D721Med (cell line): ENCODE measurements at regions not wholly inside any gene's neighbourhood (a gene's known extent, or its start where the extent isn't known, plus 50 kb on each side); places are given as distances from the start of the nearest gene placed in this dataset.
"Not testable (repeated sequence)": the region's sequence is repeated elsewhere in the genome, so short reads cannot be mapped to it uniquely, and the experiment has no call there.

Source experiments
- DNase-seq: peaks from one replicate; pipeline ENCODE4 v3.0.0; 2011; ENCODE audit warnings: low spot score; ENCODE audit not compliant: insufficient read length
- FAIRE-seq: peaks from 2 replicates; lab custom pipeline; 2011; peaks lifted over from hg19 to GRCh38; lab: Jason Lieb, UNC
- TF ChIP-seq, protein P1 (sequence below): IDR thresholded peaks from 2 replicates; pipeline ENCODE4 v1.5.1; 2012; ENCODE audit warnings: mild to moderate bottlenecking, control low read depth; ENCODE audit not compliant: insufficient read depth; ENCODE audit errors: missing control alignments

DNA sequence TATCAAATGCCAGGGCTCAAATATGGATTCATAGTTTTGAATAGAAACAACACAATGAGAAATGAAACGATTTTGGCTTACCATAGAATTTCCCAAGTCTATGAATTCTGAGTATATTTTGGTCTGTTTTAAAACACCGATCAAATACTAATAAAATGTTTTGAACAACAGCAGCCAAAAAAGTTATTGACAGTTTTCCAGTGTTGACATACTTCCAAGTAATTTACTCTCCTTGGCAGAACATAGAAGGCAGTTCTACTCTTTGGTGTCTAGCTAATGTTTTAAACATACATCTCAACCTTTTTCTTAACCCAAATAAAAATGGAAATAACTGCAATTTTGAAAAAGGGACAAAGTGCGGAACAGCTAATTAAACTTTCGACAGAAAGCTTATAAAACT lies 1419.8 kb downstream of the ADGRL3 start:
- TF ChIP-seq, protein P1, sequence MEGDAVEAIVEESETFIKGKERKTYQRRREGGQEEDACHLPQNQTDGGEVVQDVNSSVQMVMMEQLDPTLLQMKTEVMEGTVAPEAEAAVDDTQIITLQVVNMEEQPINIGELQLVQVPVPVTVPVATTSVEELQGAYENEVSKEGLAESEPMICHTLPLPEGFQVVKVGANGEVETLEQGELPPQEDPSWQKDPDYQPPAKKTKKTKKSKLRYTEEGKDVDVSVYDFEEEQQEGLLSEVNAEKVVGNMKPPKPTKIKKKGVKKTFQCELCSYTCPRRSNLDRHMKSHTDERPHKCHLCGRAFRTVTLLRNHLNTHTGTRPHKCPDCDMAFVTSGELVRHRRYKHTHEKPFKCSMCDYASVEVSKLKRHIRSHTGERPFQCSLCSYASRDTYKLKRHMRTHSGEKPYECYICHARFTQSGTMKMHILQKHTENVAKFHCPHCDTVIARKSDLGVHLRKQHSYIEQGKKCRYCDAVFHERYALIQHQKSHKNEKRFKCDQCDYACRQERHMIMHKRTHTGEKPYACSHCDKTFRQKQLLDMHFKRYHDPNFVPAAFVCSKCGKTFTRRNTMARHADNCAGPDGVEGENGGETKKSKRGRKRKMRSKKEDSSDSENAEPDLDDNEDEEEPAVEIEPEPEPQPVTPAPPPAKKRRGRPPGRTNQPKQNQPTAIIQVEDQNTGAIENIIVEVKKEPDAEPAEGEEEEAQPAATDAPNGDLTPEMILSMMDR = no peak
- DNase-seq (no peak), FAIRE-seq (no peak)

DNA sequence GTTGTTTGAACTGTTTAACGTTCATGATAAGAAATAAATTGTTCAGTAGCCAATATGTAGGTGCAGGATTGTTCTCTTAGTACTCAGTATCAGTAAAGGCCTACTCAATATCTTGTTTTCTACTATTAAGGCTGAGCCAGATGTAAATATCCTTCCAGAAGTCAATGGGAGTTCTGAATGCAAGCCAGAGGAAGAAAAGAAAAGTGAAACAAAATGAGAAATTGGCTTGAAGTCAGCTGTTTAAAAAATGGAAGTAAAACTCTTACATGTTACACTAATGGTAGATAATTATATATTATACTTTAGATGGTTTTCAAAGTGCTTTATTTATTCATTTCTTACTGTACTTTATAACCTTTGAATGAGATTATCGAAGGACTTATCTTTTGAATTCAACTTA lies 1417.9 kb downstream of the ADGRL3 start:
- TF ChIP-seq, protein P1 = no peak
- no peak for FAIRE-seq
- no peak for DNase-seq

DNA sequence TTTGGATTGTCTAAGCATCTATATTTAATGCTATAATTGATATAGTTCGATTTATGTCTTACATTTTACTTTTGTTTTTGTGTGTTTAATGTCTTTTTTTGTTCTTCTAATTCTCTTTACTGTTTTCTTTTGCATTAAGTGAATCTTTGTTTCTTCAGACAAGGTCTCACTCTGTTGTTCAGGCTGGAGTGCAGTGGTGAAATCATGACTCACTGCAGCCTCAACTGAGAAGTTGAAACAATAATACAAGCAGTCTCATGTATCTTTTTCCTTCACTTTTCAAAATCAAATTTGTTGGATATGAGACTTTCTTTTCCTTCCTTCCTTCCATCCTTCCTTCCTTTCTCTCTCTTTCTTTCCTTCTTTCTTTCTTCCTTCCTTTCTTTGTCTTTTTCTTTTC lies 1401.6 kb downstream of the ADGRL3 start:
- TF ChIP-seq, protein P1 = no peak
- DNase-seq (no peak), FAIRE-seq (no peak)

DNA sequence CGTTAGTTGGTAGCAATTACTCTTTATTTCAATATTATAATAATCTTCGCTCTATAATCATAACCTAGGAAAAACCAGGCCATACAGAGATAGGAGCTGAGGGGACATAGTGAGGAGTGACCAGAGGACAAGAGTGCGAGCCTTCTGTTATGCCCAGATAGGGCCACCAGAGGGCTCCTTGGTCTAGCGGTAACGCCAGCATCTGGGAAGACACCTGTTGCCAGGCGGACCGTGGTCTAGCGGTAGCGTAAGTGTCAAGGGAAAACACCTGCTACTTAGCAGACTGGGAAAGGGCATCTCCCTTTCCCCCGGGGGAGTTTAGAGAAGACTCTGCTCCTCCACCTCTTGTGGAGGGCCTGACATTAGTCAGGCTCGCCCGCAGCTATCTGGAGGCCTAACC lies 1395.1 kb downstream of the ADGRL3 start:
- FAIRE-seq = not testable (repeated sequence)

DNA sequence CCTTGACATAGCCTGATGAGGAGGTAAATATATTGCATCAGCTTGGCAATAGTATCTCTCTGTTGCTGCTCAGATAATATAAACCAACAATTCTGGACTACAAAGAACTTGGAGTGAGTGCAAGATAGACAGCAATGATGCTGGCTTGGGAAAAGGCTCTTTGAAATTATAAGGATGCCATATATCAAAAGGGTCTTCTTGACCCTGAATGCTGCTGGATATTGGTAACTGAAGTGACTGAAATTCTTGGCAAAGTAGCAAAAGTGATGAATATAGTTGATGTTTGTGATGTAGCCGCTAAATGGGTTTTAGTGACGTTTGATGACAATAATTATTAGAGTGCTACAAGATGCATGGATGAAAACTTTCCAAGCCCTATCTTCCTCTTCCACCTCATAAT lies 1391.6 kb downstream of the ADGRL3 start:
- no peak for FAIRE-seq
- TF ChIP-seq, protein P1 = no peak
- DNase-seq = no peak

More for the DNA sequence above, 1395.1 kb downstream of the ADGRL3 start:
- DNase-seq = not testable (repeated sequence)

DNA sequence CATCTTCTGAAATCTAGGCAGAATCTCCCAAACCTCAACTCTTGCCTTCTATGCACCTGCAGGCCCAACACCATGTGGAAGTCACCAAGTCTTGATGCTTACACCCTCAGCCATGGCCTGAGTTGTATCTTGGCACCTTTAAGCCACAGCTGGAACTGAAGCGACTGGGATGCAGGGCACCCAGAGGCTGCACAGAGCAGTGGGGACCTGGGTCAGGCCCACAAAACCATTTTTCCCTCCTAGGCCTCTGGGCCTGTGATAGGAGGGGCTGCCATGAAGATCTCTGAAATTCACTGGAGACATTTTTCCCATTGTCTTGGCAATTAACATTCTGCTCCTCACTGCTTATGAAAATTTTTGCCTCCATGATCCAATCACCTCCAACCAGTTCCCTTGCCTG lies 1388.5 kb downstream of the ADGRL3 start:
- FAIRE-seq = no peak
- TF ChIP-seq, protein P1 = no peak
- no peak for DNase-seq

DNA sequence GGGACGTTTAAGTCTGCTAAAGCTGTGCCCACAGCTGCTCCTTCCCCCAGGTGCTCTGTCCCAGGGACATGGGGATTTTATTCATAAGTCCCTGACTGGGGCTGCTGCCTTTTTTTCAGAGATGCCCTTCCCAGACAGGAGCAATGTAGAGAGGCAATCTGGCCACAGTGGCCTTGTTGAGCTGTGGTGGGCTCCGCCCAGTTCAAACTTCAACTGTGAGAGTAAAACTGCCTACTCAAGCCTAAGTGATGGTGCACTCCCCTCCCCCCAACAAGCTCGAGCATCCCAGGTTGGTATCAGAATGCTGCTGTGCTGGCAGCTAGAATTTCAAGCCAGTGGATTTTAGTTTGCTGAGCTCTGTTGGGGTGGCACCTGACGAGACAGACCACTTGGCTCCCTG lies 1371.4 kb downstream of the ADGRL3 start:
- TF ChIP-seq, protein P1 = no peak
- FAIRE-seq = no peak
- no peak for DNase-seq

DNA sequence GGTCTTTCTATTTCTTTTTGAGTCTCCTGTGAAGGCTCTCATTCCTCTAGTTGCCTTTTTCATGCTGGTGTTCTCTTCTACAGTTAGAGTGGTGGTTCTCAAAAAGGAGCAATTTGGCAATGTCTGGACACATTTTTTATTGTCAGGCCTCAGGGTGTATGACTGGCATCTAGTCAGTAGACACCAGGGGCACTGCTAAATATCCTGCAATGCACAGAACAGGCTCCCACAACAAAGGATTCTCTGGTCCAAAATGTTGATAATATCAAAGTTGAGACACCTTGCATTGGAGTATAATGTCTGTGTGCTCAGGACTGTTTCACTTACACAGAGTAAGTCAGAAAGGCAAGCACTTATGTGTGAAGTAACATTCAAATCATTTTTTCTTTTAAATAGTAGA lies 1360.7 kb downstream of the ADGRL3 start:
- DNase-seq (no peak), FAIRE-seq (no peak)
- TF ChIP-seq, protein P1 = no peak
